Lung (tissue), 11 donors: ENCODE measurements at regions not wholly inside any gene's neighbourhood (a gene's known extent, or its start where the extent isn't known, plus 50 kb on each side); places are given as distances from the start of the nearest gene placed in this dataset.

Source experiments
- ATAC-seq: fragments of 200-7000 bp; cut with Tn5 transposase; one replicate; pipeline ENCODE4 v1.9.1; 2020; ENCODE audit warnings: moderate number of reproducible peaks; ENCODE audit not compliant: insufficient read depth, low FRiP score
- DNase-seq, 3 donors: peaks; one replicate each; pipeline ENCODE4 v3.0.0-alpha.2; 2013 to 2017
- H3K27ac ChIP-seq, 2 donors: one replicate each; pipeline ENCODE4 v1.5.1; 2013; ENCODE audit warnings: mild to moderate bottlenecking in 2 of 2, moderate library complexity in 2 of 2, control low read depth in 1 of 2, inconsistent platforms in 1 of 2, low read depth in 1 of 2, low read length in 1 of 2
- H3K27me3 ChIP-seq, 3 donors: one replicate each; pipeline ENCODE4 v1.5.1; 2013; ENCODE audit warnings: low read length in 2 of 3; ENCODE audit not compliant: control insufficient read depth in 3 of 3, insufficient read depth in 3 of 3
- H3K36me3 ChIP-seq, 4 donors: one replicate each; pipeline ENCODE4 v1.5.1; 2013; ENCODE audit warnings: low read length in 4 of 4, mild to moderate bottlenecking in 1 of 4, moderate library complexity in 1 of 4; ENCODE audit not compliant: control insufficient read depth in 4 of 4, insufficient read depth in 4 of 4
- H3K4me1 ChIP-seq, 5 donors: one replicate each; pipeline ENCODE4 v1.5.1; 2013; ENCODE audit warnings: low read length in 5 of 5, mild to moderate bottlenecking in 2 of 5, moderate library complexity in 1 of 5; ENCODE audit not compliant: control insufficient read depth in 5 of 5, insufficient read depth in 5 of 5
- H3K4me3 ChIP-seq: one replicate; pipeline ENCODE4 v1.5.1; 2013; ENCODE audit warnings: mild to moderate bottlenecking, control low read depth, moderate library complexity
- H3K9ac ChIP-seq, 2 donors: one replicate each; pipeline ENCODE4 v1.5.1; 2013; ENCODE audit warnings: low read length in 2 of 2, control low read depth in 1 of 2; ENCODE audit not compliant: insufficient read depth in 1 of 2
- H3K9me3 ChIP-seq, 4 donors: one replicate each; pipeline ENCODE4 v1.5.1; 2013; ENCODE audit warnings: low read length in 3 of 4, mild to moderate bottlenecking in 1 of 4, moderate library complexity in 1 of 4; ENCODE audit not compliant: control insufficient read depth in 4 of 4, insufficient read depth in 3 of 4
- WGBS, 2 donors: extraction: QIAGEN DNeasy Blood & Tissue Kit; methylation state at CpG; one replicate each; pipeline ENCODE4 v1.1.7; 2013; 5-methylcytosine and 5-hydroxymethylcytosine counted together
- TF ChIP-seq, protein P1 (sequence below): IDR thresholded peaks from 2 replicates; pipeline ENCODE4 v1.5.1; 2012; ENCODE audit warnings: mild to moderate bottlenecking; ENCODE audit errors: control extremely low read depth, extremely low read depth
- donor health status: control.
- donor health status: control.
- donor health status: Bipolar disorder and iron deficiency.
- donor health status: healthy.
- donor health status: DM: yes; HTN: yes; CAD: no.

DNA sequence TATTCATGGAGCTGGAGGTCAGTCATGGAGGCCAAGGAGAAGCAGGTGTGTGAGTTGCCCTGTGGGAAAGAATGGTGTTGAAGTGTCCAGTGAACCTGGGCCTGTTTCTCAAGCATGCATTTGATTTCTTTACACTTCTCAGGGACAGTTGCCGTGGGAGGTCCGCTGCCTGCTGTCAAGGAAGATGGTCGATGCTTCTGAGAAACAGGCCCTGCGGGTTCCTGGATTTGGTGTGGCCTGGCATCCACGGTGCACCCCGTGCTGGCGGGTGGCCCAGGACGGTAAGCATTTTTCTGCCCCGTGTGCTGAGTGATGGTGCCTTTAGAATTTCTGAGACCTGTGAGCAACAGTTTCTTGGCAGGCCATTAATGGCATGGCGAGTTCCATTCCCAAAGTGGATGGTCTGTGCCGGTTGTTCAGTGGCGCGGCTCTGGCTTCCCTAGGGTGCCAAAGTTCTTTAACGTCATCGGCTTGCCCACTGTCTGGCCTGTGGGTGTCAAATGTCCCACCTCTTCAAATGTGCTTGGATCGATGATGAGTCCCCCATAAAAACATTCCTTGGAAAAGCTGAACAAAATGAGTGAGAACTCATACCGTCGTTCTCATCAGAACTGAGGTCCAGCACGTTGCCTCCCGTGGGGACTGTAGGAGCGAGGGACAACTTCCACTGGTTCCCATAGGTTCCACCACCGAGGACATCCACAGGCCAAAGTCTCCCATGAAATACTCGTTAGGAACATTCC, 107.2 kb downstream of the SNRPN start:
- WGBS, 2 donors, result 93 to 94% methylated on average over 23 of the region's 23 CpGs
- Histone ChIP-seq H3K27ac (no peak overlapping the region), H3K4me1 (no peaks in the 10 kb centered on the region), H3K9me3 (peaks cover 35 to 100% (median 75%) of the 10 kb centered on the region in 4 donors), H3K36me3 (peaks cover 60 to 99% (median 75%) of the 10 kb centered on the region in 4 donors), H3K27me3 (no peaks in the 10 kb centered on the region), H3K9ac (no peak overlapping the region), H3K4me3 (no peak overlapping the region)
- TF ChIP-seq, protein P1, sequence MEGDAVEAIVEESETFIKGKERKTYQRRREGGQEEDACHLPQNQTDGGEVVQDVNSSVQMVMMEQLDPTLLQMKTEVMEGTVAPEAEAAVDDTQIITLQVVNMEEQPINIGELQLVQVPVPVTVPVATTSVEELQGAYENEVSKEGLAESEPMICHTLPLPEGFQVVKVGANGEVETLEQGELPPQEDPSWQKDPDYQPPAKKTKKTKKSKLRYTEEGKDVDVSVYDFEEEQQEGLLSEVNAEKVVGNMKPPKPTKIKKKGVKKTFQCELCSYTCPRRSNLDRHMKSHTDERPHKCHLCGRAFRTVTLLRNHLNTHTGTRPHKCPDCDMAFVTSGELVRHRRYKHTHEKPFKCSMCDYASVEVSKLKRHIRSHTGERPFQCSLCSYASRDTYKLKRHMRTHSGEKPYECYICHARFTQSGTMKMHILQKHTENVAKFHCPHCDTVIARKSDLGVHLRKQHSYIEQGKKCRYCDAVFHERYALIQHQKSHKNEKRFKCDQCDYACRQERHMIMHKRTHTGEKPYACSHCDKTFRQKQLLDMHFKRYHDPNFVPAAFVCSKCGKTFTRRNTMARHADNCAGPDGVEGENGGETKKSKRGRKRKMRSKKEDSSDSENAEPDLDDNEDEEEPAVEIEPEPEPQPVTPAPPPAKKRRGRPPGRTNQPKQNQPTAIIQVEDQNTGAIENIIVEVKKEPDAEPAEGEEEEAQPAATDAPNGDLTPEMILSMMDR, result no peak
- DNase-seq, result no peak
- no peak for ATAC-seq

DNA sequence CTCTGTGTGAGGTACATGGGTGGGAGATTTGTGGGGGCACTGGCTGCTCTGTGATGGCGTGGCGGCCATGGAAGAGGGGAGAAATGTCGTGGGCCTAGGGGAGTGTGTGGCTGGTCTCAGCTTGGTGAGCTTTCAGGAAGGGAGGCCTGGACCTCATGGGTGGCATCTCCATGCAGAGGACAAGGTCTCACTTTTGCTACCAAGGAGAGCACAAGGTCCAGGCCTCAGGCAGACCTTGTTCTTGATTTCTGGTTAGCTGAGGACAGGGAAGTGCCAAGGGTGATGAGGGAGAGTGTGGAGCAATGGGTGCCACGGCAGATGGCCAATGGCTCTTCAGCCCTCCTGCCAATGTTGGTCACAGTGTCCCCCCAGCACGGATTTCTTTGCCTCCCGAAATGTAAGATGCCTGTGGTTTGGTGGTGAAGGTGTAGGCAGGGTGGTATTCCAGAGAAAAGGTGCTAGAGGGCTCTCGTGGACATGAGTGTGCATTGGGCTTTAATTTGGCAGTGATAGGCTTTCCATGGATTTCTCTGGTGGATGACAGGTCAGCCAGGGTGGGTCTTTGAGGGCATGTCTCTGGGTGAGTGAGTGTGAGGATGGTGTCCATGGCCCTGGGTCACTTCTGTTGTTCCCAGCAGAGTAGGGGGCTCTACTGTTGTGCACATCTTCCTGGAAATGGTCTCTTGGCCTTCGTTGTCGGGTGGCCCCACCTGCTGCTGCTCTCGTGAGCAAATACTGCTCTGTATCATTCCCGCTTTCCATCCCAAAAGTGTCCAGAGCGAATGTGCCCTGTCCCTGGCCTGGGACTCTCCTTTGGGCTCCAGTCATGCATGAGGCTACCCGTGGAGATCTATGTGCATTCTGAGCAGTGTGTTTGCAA, 108.0 kb downstream of the SNRPN start:
- no peak overlapping the region for H3K9ac ChIP-seq
- ATAC-seq, result no peak
- no peaks in the 10 kb centered on the region for H3K4me1 ChIP-seq
- no peak overlapping the region for H3K4me3 ChIP-seq
- H3K9me3 ChIP-seq, result peaks cover 34 to 100% (median 74%) of the 10 kb centered on the region in 4 donors
- DNase-seq, result no peak
- TF ChIP-seq, protein P1, result no peak
- H3K27me3 ChIP-seq, result no peaks in the 10 kb centered on the region
- WGBS, 2 donors, result 86% methylated on average over 13 of the region's 13 CpGs
- H3K36me3 ChIP-seq, result peaks cover 63 to 98% (median 75%) of the 10 kb centered on the region in 4 donors
- no peak overlapping the region for H3K27ac ChIP-seq

DNA sequence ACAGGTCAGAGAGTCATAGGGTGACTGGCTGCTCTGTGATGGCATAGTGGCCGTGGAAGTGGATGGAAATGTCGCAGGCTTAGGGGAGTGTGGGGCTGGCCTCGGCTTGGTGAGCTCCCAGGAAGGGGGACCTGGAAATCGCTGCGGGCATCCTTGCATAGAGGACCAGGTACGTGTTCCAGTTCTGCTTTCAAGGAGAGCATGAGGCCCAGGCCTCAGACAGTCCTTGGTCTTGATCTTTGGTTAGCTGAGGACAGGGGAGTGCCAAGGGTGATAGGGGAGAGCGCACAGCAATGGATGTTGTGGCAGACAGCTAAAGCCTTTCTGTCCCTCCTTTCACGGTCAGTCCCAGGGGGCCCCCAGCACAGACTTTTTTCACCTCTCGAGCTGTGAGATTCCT, 110.5 kb downstream of the SNRPN start:
- peaks cover 60 to 98% (median 78%) of the 10 kb centered on the region in 4 donors for H3K36me3 ChIP-seq
- no peaks in the 10 kb centered on the region for H3K27me3 ChIP-seq
- peaks cover 40 to 100% (median 76%) of the 10 kb centered on the region in 4 donors for H3K9me3 ChIP-seq
- no peak overlapping the region for H3K27ac ChIP-seq
- TF ChIP-seq, protein P1, result no peak
- no peaks in the 10 kb centered on the region for H3K4me1 ChIP-seq
- H3K4me3 ChIP-seq, result no peak overlapping the region
- WGBS, 2 donors, result 80 to 92% methylated on average over 9 of the region's 9 CpGs
- ATAC-seq (no peak), DNase-seq (no peak)
- no peak overlapping the region for H3K9ac ChIP-seq
